GM18498 (cell line): ENCODE measurements at regions not wholly inside any gene's neighbourhood (a gene's known extent, or its start where the extent isn't known, plus 50 kb on each side); places are given as distances from the start of the nearest gene placed in this dataset.
"Not testable (repeated sequence)": the region's sequence is repeated elsewhere in the genome, so short reads cannot be mapped to it uniquely, and the experiment has no call there.

Experiments
- ATAC-seq: cut with Tn5 transposase; IDR thresholded peaks from one replicate; pipeline ENCODE4 v1.9.1; 2021; ENCODE audit warnings: mild to moderate bottlenecking, moderate library complexity; ENCODE audit not compliant: unreplicated experiment

DNA sequence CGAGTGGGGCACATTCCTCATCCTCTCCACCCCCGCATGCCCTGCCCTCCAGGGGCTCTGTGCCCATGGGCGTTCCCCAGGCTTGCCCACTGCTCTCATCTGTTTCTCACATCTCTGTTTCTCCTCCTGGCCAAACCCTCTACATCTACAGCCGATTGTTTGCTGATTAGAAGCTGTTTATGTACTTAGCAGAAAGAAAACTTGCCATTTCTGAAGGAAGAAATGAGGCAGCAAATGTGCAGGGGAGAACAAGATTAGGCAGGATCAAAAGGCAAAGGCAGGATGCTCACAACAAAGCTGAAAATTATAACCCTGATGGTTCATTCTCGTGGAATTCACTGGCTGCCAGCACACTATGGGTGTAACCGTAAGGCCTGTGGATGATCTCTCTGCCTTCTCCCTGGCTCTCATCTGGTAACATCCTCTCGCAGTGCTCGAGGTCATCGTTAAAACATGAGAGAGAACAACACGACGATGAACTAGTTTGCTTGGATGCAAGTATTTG lies 111.6 kb upstream of the KLF14 start:
- no peak for ATAC-seq

DNA sequence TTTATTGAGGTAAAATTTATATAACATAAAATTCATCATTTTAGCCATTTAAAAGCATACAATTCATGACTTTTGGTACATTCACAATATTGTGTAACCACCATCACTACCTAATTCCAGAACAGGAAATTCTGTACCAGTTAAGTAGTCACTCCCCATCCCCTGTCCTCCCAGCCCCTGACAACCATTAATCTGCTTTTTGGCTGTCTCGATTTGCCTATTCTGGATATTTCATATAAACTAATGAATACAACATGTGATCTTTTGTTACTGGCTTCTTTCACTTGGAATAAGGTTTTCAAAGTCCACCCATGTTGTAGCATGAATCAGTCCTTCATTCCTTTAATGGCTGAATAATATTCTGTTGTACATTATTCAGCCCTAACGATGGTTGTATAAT lies 115.6 kb upstream of the KLF14 start:
- ATAC-seq, result no peak

DNA sequence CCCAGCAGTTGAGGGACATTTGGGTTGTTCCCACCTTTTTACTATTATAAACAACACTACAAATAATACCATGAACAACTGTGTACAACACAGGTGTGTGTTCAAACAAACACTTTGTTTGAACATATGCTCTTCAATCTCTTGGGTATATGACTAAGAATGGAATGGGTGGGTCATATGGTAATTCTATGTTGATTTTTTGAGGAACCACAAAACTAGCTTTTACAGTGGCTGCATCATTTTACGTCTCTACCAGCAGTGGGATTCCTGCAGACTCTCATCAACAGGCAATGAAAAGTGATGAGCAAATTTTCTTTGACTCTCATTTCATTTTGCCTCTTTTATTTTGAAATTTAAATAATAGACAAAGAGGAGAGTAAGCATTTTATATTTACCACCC lies 116.9 kb upstream of the KLF14 start:
- no peak for ATAC-seq

- ATAC-seq, result no peak
Observed at GRCh38 chr7:130852867-130853266, 118.9 kb upstream of the KLF14 start.

DNA sequence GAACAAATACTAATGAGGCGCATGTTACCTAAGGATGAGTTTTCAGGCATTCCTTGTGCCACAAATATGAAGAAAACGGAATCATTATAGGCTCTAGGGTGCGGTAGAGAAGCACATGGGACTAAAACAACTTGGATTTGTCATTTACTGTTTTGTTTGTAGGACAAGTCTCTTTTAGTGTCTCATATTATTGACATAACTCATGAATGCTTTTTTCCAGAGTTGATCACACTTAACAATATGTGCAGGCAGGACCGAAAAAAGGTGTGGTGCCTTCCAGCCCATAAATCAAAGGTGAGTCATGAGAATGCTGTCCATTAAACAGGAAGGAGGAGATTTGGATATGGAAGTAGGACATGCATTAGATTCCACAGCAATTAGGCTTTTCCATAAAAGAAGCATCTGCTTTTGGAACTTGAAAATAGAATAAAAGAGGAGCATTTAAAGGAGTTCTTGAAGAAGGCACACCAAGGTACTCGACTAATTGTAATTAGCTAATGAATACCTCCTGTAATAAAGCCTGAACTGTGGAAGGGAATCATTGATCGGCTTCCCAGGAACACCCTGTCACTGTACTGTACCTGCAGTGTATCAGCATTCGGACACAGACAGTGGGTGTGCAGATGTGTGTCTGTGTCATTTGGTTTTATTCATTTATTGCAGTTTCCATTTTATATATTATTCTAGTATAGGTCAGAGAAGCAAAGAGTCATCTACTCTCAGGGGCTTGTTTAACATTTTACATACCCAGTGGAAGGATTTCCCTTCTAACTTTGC lies 119.7 kb upstream of the KLF14 start:
- ATAC-seq, result no peak

DNA sequence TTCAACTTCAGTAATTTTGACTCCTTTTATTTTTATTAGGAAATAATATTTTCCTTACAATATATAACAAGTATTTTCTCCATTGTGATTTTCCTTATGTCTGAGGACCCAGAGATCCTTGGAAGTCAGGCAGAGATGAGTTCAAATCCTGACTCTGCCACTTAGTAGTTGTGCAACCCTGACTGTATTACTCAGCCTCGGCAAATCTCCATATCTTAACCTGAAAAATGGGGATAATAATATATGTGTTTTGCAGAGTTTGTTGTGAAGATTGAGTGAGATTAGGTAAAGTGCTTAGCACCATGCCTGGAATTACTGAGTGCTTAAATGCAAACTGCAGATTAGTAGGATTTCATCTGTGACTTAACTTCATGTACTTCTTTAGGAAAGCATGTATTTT lies 120.5 kb upstream of the KLF14 start:
- ATAC-seq, result no peak

GRCh38 chr7:130856866-130857265 lies 122.9 kb upstream of the KLF14 start:
- ATAC-seq, result no peak

- ATAC-seq, result not testable (repeated sequence)
Observed at GRCh38 chr7:130860832-130861231, 126.8 kb upstream of the KLF14 start.

- no peak for ATAC-seq
Observed at GRCh38 chr7:130865408-130866236, 131.6 kb upstream of the KLF14 start.

DNA sequence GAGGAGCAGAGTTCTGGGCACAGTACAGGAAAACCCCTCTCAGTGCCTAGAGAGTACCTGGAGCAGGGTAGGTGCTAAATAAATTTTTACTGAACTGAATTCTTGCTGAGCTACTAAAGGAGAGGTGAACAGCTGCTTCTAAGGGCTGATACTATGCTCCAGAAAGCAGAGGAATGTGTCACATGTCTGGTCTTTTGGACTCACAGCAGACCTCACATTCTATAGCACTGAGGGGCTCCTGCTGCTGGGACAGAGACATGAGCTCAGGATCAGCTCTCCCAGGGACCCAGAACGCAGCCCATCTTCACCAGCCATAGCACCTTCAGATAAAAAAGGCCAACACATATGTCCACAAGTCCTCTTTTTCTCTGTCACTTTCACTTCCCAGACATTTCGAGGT lies 133.0 kb upstream of the KLF14 start:
- no peak for ATAC-seq

- no peak for ATAC-seq
Observed at GRCh38 chr7:130867581-130868136, 133.7 kb upstream of the KLF14 start.

- no peak for ATAC-seq
Observed at GRCh38 chr7:130868139-130868538, 134.1 kb upstream of the KLF14 start.

- ATAC-seq, result no peak
Observed at GRCh38 chr7:130869918-130870317, 135.9 kb upstream of the KLF14 start.

DNA sequence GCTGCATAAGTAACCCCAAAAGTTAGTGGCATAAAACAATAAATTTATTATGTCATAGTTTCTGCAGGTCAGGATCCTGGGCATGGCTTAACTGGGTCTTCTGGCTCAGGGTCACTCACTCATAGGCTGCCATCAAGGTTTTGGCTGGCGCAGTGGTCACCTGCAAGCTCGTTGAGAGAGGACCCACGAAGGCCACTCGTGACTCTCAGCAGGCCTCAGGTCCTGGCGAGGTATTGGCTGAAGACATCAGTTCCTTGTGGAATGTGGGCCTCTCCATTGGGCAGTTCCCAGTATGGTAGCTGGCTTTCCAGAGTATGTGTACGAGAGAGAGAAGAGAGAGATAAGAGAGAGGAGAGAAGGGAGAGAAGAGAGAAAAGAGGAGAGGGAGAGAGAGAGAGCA lies 138.3 kb upstream of the KLF14 start:
- ATAC-seq, result no peak

GRCh38 chr7:130872756-130873448 lies 138.9 kb upstream of the KLF14 start:
- no peak for ATAC-seq

DNA sequence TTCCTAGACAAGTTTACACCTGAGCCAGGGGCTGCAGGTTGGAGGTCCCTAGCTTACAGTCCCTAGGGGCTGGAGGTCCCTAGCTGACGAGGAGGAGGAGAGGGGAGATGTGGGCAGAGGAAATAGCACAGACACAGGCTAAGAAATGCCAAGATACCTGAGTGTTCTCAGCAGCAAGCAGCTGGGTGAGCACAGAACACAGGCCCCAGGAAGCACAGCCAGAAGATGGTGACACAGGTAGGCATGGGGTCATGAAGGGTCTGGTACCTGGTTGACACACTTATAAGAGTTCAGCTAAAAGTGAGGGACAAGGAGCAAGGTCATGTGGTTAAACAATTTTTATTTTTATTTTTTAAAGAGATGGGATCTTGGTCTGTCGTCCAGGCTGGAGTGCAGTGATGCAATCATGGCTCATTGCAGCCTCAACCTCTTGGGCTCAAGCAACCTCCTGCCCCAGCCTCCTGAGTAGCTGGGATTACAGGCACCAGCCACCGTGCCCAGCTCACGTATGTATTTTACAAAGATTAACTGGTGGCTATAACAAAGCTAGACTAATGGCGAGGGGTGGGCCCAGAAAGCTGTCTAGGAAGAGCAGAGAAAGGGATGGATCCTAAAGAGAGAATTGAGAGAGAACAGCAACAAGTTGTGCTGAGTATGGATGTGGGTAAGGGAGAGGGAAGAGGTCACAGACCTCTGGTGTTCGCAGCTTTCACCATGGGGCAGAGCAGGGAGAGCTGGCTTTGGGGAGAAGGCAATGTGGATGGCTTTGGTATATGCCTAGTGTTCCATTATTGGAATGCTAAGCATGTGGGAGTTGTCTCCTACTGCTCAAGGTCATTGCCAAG lies 140.3 kb upstream of the KLF14 start:
- no peak for ATAC-seq

DNA sequence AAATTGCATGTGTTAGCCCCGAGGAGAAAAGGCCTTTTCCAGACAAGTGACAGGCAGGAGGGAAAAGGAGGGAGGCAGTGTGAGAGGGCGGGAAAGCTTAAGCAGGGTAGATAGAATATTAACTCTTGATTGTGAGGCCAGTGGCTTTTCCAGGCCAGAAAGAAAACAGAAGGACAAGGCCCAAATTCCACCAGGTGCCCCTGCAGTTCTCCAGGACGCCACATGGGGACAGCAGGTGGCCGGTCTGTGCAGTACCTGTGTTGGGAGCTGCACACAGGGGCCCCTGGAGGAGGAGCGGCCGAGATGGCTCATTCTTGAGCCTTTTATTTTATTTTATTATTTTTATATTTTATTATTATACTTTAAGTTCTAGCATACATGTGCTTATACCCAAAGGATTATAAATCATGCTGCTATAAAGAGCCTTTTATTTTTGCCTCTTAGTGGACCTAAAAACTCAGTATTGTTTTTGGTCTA lies 141.3 kb upstream of the KLF14 start:
- ATAC-seq, result no peak

DNA sequence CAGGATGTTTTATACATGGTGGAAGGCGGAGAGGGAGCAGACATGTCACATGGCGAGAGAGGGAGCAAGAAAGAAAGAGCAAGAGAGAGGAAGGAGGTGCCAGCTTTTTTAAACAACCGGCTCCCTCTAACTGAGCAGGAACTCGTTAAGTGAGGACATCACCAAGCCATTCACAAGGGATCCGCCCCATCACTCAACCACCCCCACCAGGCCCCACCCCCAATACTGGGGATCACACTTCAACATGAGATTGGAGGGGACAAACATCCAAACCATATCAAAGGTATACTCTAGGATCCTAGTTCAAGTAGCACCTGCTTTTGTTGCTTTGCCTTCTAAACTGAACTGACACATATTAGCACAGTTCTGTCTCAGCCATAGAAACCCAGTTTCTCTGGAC lies 141.9 kb upstream of the KLF14 start:
- ATAC-seq, result no peak

DNA sequence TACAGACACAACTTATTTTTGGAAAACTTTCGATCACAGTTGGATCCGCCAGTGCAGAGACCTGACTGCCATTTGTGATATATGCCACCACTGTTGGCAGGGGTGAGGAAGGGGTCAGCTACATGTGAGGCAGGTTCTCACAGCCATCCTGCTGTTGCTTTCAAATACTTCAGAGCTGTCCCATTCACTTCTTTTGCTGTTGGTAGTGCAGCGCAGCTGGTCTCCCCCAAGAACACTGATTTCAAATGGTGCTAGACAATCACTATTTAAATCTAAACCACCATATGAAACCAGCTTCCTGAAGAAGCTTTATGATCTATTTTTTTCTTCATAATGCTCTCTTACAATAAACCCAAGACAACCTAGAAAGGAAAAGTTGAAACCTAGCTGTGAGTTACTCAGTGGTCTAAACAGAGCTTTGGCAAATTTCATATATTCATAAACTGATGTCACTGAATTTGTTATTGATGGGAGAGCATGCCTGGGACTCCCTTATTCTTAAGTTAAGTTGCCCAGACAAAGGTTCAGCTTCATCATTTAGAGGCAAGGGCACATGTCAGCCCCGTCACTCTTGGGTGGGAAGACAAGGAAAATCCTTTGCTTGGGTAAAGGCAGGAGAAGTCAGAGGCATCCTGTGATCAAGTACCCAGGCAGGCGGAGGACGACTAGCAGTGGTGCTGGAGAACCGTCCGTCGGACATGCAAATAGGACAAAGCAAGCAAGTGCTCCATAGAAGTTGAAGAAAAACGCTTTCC lies 143.4 kb upstream of the KLF14 start:
- ATAC-seq, result no peak

DNA sequence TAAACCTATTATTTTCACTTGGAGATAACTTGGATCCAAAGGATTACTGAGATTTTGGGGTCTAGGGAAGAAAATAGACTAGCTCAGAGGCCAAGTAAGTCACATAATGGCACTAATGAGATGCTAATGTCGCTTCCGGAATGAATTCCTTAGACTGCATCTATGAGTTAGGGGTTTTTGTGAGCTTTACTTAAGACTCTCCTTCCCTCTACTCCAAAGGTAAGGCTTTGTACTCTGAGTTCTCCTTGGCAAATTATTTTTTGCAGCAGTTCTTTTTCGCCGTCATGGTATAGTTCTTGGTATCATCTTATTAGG lies 143.9 kb upstream of the KLF14 start:
- no peak for ATAC-seq
